Gastrocnemius medialis (tissue), 4 donors: ENCODE measurements at regions not wholly inside any gene's neighbourhood (a gene's known extent, or its start where the extent isn't known, plus 50 kb on each side); places are given as distances from the start of the nearest gene placed in this dataset.

Experiments
- POLR2A ChIP-seq, 2 donors: fragments of 450-650 bp; IDR thresholded peaks; one replicate each; pipeline ENCODE4 v1.6.1; 2017; ENCODE audit warnings: antibody characterized with exemption in 2 of 2, mild to moderate bottlenecking in 2 of 2, moderate library complexity in 2 of 2
- TF ChIP-seq, protein P1 (sequence below), 5 experiments: fragments of 450-650 bp in 3 of 5; fragments of 200-600 bp in 2 of 5; sonication (generic) in 2 of 5; IDR thresholded peaks in 4 of 5; conservative IDR thresholded peaks in 1 of 5; 1 replicate in 4 of 5; 2 replicates in 1 of 5; pipeline ENCODE4 v1.5.1; 2016 to 2019; ENCODE audit warnings: antibody characterized with exemption in 5 of 5, mild to moderate bottlenecking in 3 of 5, moderate library complexity in 3 of 5

- TF ChIP-seq, protein P1, sequence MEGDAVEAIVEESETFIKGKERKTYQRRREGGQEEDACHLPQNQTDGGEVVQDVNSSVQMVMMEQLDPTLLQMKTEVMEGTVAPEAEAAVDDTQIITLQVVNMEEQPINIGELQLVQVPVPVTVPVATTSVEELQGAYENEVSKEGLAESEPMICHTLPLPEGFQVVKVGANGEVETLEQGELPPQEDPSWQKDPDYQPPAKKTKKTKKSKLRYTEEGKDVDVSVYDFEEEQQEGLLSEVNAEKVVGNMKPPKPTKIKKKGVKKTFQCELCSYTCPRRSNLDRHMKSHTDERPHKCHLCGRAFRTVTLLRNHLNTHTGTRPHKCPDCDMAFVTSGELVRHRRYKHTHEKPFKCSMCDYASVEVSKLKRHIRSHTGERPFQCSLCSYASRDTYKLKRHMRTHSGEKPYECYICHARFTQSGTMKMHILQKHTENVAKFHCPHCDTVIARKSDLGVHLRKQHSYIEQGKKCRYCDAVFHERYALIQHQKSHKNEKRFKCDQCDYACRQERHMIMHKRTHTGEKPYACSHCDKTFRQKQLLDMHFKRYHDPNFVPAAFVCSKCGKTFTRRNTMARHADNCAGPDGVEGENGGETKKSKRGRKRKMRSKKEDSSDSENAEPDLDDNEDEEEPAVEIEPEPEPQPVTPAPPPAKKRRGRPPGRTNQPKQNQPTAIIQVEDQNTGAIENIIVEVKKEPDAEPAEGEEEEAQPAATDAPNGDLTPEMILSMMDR (IDR thresholded peaks at IDR 0.05 in 4 of 5, conservative IDR thresholded peaks at IDR 0.05 in 1 of 5): no peak
- no peak for TF ChIP-seq POLR2A (IDR thresholded peaks at IDR 0.05)
Measured at GRCh38 chr3:135499426-135499825, 466.1 kb upstream of the PPP2R3A start.
